Stomach (tissue), 8 donors: ENCODE measurements at regions not wholly inside any gene's neighbourhood (a gene's known extent, or its start where the extent isn't known, plus 50 kb on each side); places are given as distances from the start of the nearest gene placed in this dataset.
"Not testable (repeated sequence)": the region's sequence is repeated elsewhere in the genome, so short reads cannot be mapped to it uniquely, and the experiment has no call there.

ENCODE experiments used
- DNase-seq, 2 donors: peaks; one replicate each; pipeline versions ENCODE4 v3.0.0 to v3.0.0-alpha.2; 2013 to 2019
- H3K27ac ChIP-seq, 5 donors: fragments of 200-600 bp in 4 of 5; sonication (generic) in 4 of 5; one replicate each; pipeline ENCODE4 v1.5.1; 2013 to 2019; ENCODE audit warnings: mild to moderate bottlenecking in 1 of 5, moderate library complexity in 1 of 5
- H3K27me3 ChIP-seq, 3 donors: fragments of 200-600 bp; sonication (generic); one replicate each; pipeline ENCODE4 v1.5.1; 2017 to 2019; ENCODE audit warnings: mixed run types in 1 of 3
- H3K36me3 ChIP-seq, 4 donors: fragments of 200-600 bp; sonication (generic); 1 replicate in 3 of 4; 2 replicates in 1 of 4; pipeline ENCODE4 v1.5.1; 2016 to 2019
- H3K4me1 ChIP-seq, 4 donors: fragments of 200-600 bp; sonication (generic); one replicate each; pipeline ENCODE4 v1.5.1; 2016 to 2019
- H3K4me3 ChIP-seq, 4 donors: fragments of 200-600 bp; sonication (generic) in 3 of 4; one replicate each; pipeline ENCODE4 v1.5.1; 2016 to 2019; ENCODE audit warnings: mild to moderate bottlenecking in 1 of 4
- H3K9me3 ChIP-seq, 4 donors: fragments of 200-600 bp; sonication (generic); one replicate each; pipeline ENCODE4 v1.5.1; 2016 to 2019
- EP300 ChIP-seq: sonication (generic); formaldehyde crosslinking; IDR thresholded peaks from one replicate; pipeline ENCODE4 v1.6.1; 2017; ENCODE audit warnings: antibody characterized with exemption
- POLR2A ChIP-seq, 4 donors: fragments of 450-650 bp; IDR thresholded peaks; one replicate each; pipeline ENCODE4 v1.6.1; 2016; ENCODE audit warnings: antibody characterized with exemption in 4 of 4, control low read depth in 2 of 4, mild to moderate bottlenecking in 1 of 4, moderate library complexity in 1 of 4
- POLR2AphosphoS5 ChIP-seq, 3 donors: sonication (generic); formaldehyde crosslinking; IDR thresholded peaks; one replicate each; pipeline ENCODE4 v1.6.1; 2016; ENCODE audit warnings: antibody characterized with exemption in 3 of 3
- WGBS, 5 donors: extraction: QIAGEN DNeasy Blood & Tissue Kit in 3 of 5; methylation state at CpG; one replicate each; pipeline versions ENCODE4 v1.1.5 to v1.1.7; 2013 to 2018; 5-methylcytosine and 5-hydroxymethylcytosine counted together
- intact Hi-C: fragments of 100-400 bp; cut with DNase I; formaldehyde crosslinking; loops from one replicate; pipeline ENCODE4 v1.15.1; 2023; ENCODE audit warnings: low total_unique reads
- TF ChIP-seq, protein P1 (sequence below), 7 experiments: fragments of 450-650 bp in 4 of 7; fragments of 200-600 bp in 3 of 7; sonication (generic) in 3 of 7; IDR thresholded peaks; one replicate each; pipeline ENCODE4 v1.5.1; 2016 to 2019; ENCODE audit warnings: antibody characterized with exemption in 7 of 7, control low read depth in 2 of 7, mild to moderate bottlenecking in 1 of 7
- donor health status: healthy with polysubstance abuse.
- donor health status: Bipolar disorder and iron deficiency.
- donor health status: healthy.

DNA sequence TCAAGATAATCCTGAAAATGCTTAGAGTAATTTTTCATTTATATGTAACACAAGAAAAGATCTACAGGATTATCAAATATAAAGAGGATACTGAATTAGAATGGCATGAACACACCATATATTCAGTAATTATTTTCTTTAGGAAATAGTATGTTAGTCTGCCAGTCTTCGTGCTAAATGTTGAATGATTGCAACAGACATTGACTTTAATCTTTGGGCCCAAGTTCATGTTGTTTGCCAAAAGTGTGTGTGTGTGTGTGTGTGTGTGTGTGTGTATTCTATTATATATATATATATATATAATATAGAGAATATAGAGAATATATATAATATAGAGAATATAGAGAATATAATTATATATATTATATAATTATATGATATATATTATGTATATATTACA, 186.6 kb downstream of the TMEM47 start:
- DNase-seq: no peak
- no peak overlapping the region for H3K4me3 ChIP-seq
- no peaks in the 10 kb centered on the region for H3K36me3 ChIP-seq
- intact Hi-C loops: no loop called here
- 56 to 100% (median 76%) methylated on average over 1 of the region's 1 CpG for WGBS, 5 donors
- TF ChIP-seq POLR2AphosphoS5 (IDR thresholded peaks at IDR 0.05): no peak
- no peak for TF ChIP-seq EP300
- TF ChIP-seq, protein P1, sequence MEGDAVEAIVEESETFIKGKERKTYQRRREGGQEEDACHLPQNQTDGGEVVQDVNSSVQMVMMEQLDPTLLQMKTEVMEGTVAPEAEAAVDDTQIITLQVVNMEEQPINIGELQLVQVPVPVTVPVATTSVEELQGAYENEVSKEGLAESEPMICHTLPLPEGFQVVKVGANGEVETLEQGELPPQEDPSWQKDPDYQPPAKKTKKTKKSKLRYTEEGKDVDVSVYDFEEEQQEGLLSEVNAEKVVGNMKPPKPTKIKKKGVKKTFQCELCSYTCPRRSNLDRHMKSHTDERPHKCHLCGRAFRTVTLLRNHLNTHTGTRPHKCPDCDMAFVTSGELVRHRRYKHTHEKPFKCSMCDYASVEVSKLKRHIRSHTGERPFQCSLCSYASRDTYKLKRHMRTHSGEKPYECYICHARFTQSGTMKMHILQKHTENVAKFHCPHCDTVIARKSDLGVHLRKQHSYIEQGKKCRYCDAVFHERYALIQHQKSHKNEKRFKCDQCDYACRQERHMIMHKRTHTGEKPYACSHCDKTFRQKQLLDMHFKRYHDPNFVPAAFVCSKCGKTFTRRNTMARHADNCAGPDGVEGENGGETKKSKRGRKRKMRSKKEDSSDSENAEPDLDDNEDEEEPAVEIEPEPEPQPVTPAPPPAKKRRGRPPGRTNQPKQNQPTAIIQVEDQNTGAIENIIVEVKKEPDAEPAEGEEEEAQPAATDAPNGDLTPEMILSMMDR (IDR thresholded peaks at IDR 0.05): no peak
- no peak for TF ChIP-seq POLR2A (IDR thresholded peaks at IDR 0.05)
- no peaks in the 10 kb centered on the region for H3K9me3 ChIP-seq
- no peaks in the 10 kb centered on the region for H3K27me3 ChIP-seq
- no peak overlapping the region for H3K27ac ChIP-seq
- H3K4me1 ChIP-seq: no peaks in the 10 kb centered on the region

DNA sequence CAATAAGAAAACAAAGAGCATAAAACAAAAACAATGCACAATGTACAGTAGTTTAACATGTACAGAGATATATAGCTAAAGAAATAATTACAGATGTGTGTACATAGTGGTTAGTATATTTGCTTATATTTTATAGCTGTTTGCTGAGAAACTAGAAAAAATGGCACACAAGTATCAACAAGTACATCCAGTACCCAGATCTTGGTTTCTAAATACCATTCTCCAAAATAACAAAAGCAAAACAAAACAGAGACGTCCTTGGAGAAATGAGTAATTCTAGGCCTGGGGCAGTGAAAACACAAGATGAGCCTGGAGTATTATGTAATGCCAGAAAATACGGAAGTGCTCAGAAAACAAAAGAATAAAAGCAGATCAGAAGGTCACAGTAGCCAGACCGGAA, 189.6 kb downstream of the TMEM47 start:
- no peak for DNase-seq
- H3K27me3 ChIP-seq: no peaks in the 10 kb centered on the region
- WGBS, 5 donors: 38 to 55% (median 48%) methylated on average over 3 of the region's 3 CpGs
- H3K4me1 ChIP-seq: no peaks in the 10 kb centered on the region
- intact Hi-C loops: no loop called here
- TF ChIP-seq POLR2AphosphoS5 (IDR thresholded peaks at IDR 0.05) (no peak), EP300 (no peak), POLR2A (IDR thresholded peaks at IDR 0.05) (no peak)
- TF ChIP-seq, protein P1 (IDR thresholded peaks at IDR 0.05): no peak
- no peak overlapping the region for H3K4me3 ChIP-seq
- no peaks in the 10 kb centered on the region for H3K9me3 ChIP-seq
- H3K27ac ChIP-seq: no peak overlapping the region
- no peaks in the 10 kb centered on the region for H3K36me3 ChIP-seq

- DNase-seq, H3K9me3 ChIP-seq, H3K27me3 ChIP-seq, H3K4me1 ChIP-seq, H3K36me3 ChIP-seq, H3K27ac ChIP-seq, intact Hi-C loops, H3K4me3 ChIP-seq: not testable (repeated sequence)
- WGBS, 5 donors: 88 to 100% (median 94%) methylated on average over 1 of the region's 1 CpG
Measured at GRCh38 chrX:34463220-34463619, 193.9 kb downstream of the TMEM47 start.

GRCh38 chrX:34457850-34458249, 199.2 kb downstream of the TMEM47 start:
- H3K4me3 ChIP-seq, H3K4me1 ChIP-seq, H3K9me3 ChIP-seq, DNase-seq, intact Hi-C loops, H3K27ac ChIP-seq, H3K27me3 ChIP-seq, H3K36me3 ChIP-seq: not testable (repeated sequence)
- 60 to 87% (median 79%) methylated on average over 5 to 9 of the region's 9 CpGs for WGBS, 5 donors

GRCh38 chrX:34437586-34437985, 219.5 kb downstream of the TMEM47 start:
- peak in 1 of 2 donors; percentile 47 for DNase-seq
- Histone ChIP-seq H3K36me3 (no peaks in the 10 kb centered on the region), H3K9me3 (peaks cover 0 to 9% (median 1%) of the 10 kb centered on the region in 4 donors), H3K4me1 (no peaks in the 10 kb centered on the region), H3K27me3 (no peaks in the 10 kb centered on the region), H3K4me3 (no peak overlapping the region), H3K27ac (peak overlapping the region in 1 of 5 donors; percentile 4)
- intact Hi-C loops: no loop called here
- TF ChIP-seq POLR2AphosphoS5 (IDR thresholded peaks at IDR 0.05) (no peak), POLR2A (IDR thresholded peaks at IDR 0.05) (no peak), EP300 (no peak)
- TF ChIP-seq, protein P1 (IDR thresholded peaks at IDR 0.05): no peak
- WGBS, 5 donors: 33 to 57% (median 43%) methylated on average over 6 of the region's 6 CpGs

DNA sequence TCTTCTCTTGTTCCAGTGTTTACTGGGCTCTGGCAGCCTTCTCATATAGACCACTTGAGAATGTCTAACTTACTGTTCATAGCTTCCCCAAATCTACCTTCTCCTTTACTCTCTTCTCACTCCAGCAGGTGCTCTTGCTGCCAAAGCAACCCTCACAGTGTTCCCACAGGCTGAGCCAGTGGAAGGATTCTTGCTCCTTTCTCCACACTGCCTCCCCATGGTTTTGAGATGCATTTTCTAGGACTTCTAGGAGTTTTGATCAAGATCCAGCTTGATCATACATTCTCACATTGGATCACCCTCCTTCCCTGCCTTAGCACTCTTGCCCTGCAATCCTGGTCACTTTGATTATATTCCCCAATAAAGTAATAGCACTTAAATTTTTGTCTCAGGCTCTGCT, 230.8 kb downstream of the TMEM47 start:
- intact Hi-C loops: no loop called here
- Histone ChIP-seq H3K9me3 (no peaks in the 10 kb centered on the region), H3K4me1 (no peaks in the 10 kb centered on the region), H3K36me3 (no peaks in the 10 kb centered on the region), H3K27me3 (no peaks in the 10 kb centered on the region), H3K4me3 (no peak overlapping the region), H3K27ac (no peak overlapping the region)
- no peak for DNase-seq
- TF ChIP-seq POLR2A (IDR thresholded peaks at IDR 0.05) (no peak), EP300 (no peak), POLR2AphosphoS5 (IDR thresholded peaks at IDR 0.05) (no peak)
- TF ChIP-seq, protein P1 (IDR thresholded peaks at IDR 0.05): no peak
